ENCODE measurements at regions not wholly inside any gene's neighbourhood (a gene's known extent, or its start where the extent isn't known, plus 50 kb on each side); places are given as distances from the start of the nearest gene placed in this dataset.

DNA sequence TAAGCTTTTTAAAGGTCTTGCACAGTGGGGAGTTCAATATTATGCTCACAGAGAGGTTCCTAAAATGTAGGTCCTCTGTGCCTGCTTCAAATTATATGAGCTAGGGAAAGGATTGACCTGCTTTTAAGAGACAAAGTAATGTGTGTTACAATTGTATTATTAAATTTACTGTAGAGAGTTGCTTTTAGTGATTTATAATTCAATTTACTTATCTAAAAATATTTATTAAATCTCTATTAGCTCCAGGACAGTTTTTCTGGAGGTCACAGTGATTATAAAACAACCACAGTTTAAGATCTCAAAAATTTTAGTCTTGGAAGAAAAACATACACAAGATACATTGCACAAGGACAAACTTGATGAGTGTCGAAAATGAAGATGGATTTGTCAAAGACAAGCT, 665.7 kb upstream of the ARPP21 start:
- DNase-seq (ENCODE audit: low read depth) = no peak

DNA sequence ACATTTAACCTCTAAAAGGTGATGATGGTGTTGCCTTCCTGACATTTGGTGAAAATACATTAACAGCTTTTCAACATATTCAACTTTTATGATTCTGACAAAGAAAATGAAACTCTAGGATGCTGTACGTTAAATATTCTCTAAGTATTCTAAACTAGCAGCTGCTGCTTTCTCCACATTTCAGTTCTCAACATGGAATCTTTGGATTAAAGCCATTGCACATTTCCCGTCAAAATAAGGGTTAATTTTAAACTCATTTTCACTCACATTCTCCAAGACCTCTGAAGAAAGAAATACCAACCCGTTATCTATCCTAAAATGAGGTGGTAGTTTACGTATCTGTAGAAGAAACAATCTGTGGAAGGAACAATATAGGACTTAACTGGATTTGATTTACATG, 655.7 kb upstream of the ARPP21 start:
- no peak for DNase-seq (ENCODE audit: low read depth)

GRCh38 chr3:34988296-34988695, 651.0 kb upstream of the ARPP21 start:
- DNase-seq (ENCODE audit: low read depth) = no peak

DNA sequence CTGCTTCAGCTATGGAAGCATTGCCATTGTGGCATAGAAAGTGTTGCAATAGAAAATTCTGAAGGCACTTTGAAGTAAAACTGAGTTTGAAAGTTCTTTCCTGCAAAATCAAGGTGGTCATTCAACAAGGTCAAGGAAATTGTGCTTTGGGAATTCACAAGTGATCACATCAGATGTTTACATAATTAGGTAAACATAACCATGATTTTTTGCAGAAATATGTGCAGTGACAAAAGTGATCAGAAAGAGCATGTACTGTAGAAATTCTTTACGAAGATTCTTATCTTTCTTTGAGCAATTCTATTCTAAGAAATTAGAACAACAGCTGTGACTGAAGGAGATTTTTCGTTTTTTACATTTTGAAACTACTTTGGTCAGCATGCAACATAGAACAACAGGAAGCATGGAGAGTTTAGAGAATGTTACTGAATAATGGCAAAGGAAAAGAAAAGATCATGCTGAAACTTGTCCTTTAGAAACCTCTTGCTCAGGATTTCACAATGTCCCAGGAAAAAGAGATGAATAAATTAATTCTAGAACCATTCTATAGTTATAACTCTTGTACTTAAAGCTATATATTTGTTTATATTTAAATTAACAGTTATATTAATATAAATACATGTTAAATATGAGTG, 643.4 kb upstream of the ARPP21 start:
- DNase-seq (ENCODE audit: low read depth) = no peak

GRCh38 chr3:34998902-34999301, 640.4 kb upstream of the ARPP21 start:
- DNase-seq (ENCODE audit: low read depth) = no peak

- DNase-seq (ENCODE audit: low read depth) = no peak
Observed at GRCh38 chr3:35012214-35012613, 627.1 kb upstream of the ARPP21 start.

DNA sequence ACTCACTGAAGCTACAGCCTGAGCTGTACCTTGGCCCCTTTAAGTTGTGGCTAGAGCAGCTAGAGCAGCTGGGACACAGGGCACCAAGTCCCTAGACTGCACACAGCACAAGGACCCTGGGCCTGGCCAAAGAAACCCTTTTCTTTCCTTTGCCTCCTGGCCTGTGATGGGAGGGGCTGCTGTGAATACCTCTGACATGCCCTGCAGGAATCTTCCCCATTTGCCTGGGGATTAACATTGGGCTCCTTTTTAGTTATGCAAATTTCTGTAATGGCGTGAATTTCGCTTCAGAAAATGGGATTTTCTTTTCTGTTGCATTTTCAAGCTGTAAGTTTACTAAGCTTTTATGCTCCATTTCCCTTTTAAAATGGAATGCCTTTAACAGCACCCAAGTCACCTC, 611.2 kb upstream of the ARPP21 start:
- DNase-seq (ENCODE audit: low read depth) = no peak

GRCh38 chr3:35042210-35042991, 596.9 kb upstream of the ARPP21 start:
- no peak for DNase-seq (ENCODE audit: low read depth)

DNA sequence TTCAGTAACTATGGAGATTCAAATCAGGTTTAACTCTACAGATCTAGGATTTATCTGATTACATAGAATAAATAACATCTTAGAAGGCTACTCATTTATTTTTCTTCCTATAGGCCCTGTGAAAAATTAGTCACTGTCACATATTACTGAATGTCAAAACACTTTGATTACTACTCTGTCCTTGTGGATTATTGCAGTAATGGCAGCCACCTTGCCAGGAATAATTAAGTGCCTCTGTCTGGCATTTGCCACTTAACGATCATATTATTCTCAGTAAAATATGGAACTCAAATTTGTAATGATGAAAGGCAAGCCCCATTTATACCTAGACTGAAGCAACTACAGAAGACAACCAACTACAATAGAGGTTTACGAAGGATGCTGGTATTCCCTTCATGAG, 596.3 kb upstream of the ARPP21 start:
- DNase-seq (ENCODE audit: low read depth) = no peak

DNA sequence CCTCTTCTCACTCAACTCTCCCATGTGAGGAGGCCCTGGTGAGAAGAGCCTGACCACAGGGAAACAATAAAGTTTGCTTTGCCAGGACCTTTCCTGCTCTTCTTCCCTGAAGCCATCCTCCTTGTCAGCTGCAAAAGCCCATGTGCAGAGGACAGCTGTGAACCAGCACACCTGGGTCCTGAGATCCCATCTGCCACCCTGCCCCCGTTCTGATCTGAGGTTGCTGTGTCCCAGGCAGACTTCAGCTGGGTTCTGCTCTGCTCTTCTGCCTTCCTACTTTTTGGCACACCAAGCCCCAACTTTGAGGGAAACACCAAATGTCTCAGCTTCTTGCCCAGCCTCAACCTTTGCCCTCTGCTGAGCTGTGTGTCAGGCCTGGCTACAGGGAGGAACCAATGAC, 595.1 kb upstream of the ARPP21 start:
- no peak for DNase-seq (ENCODE audit: low read depth)

DNA sequence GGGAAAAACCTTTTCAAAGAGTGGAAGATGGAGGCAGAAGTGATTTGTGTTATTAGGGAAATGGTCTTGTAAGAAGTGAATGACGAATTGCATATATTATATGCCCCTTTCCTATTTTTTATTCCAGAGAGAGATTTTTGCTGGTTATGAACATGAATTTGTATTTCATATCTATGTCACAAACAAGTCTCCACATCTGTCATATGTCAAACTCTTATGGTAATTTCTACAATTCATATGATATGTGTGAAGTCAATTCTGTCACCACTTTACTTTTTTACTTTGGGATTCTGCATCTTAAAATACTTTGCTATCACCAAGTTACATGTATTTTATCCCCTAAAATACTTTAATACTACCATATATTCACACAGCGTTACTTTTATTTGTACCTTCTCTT, 594.2 kb upstream of the ARPP21 start:
- no peak for DNase-seq (ENCODE audit: low read depth)

GRCh38 chr3:35064761-35065160, 574.6 kb upstream of the ARPP21 start:
- no peak for DNase-seq (ENCODE audit: low read depth)

- no peak for DNase-seq (ENCODE audit: low read depth)
Observed at GRCh38 chr3:35065891-35066290, 573.4 kb upstream of the ARPP21 start.

DNA sequence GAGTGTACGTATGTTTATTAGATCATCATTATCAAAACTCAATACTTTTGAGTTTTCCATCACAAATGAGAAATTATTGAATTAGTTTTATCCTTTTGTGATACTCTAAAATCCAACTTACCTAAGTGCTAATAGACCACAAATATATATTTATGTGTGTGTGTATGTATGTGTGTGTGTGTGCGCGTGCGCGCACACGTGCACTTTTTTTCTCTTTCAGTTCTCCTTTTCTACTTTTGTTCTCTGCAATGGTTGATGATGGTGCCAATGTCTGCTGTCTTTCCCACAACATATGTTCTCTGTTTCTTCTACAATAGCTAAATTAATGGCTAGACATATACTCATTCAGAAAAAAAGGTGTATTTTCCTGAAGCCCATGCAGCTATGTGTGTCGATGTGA, 571.6 kb upstream of the ARPP21 start:
- DNase-seq (ENCODE audit: low read depth) = no peak

- no peak for DNase-seq (ENCODE audit: low read depth)
Observed at GRCh38 chr3:35070088-35070487, 569.2 kb upstream of the ARPP21 start.

DNA sequence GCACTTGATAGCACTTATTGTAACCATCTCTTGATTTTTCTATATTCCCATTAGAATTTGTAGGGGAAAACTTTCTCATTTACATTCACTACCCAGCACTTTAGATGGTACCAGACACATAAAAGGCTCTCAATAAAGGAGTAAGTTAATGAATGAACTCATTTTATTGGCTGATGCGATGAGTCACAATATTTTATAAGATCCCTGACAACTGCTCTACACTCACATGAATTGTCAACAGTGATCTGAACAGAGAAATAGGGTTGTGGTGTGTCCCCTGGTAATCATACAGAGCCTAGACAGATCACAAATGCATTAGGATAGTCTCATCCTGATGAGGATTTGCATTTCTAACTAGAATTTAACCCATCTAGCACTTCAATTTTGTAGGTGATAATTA, 567.6 kb upstream of the ARPP21 start:
- no peak for DNase-seq (ENCODE audit: low read depth)

GRCh38 chr3:35078780-35079179, 560.5 kb upstream of the ARPP21 start:
- DNase-seq (ENCODE audit: low read depth) = no peak

DNA sequence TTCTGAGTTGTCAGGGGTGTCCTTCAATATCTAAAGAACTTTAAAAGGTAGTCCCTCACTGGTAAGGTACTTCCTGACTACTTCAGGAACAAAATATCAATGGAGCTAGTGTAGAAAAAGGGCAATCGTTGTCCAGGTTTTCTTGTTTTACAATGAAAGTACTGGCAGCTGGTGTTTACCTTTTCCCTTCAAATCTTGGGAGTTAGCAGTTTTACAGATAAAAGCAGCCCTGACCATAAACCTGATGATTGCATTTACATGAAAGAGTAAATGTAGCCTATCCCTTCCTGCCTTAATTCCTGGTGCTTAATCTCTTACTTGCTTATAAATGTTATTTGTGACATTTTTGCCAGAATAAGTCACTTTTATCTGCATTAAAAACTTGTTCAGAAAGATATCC, 559.9 kb upstream of the ARPP21 start:
- no peak for DNase-seq (ENCODE audit: low read depth)

GRCh38 chr3:35081899-35082298, 557.4 kb upstream of the ARPP21 start:
- DNase-seq (ENCODE audit: low read depth) = no peak

GRCh38 chr3:35088943-35089342, 550.4 kb upstream of the ARPP21 start:
- DNase-seq (ENCODE audit: low read depth) = no peak

- DNase-seq (ENCODE audit: low read depth) = no peak
Observed at GRCh38 chr3:35114686-35115085, 524.6 kb upstream of the ARPP21 start.

- no peak for DNase-seq (ENCODE audit: low read depth)
Observed at GRCh38 chr3:35120026-35120425, 519.3 kb upstream of the ARPP21 start.

GRCh38 chr3:35137612-35138011, 501.7 kb upstream of the ARPP21 start:
- DNase-seq (ENCODE audit: low read depth) = no peak

DNA sequence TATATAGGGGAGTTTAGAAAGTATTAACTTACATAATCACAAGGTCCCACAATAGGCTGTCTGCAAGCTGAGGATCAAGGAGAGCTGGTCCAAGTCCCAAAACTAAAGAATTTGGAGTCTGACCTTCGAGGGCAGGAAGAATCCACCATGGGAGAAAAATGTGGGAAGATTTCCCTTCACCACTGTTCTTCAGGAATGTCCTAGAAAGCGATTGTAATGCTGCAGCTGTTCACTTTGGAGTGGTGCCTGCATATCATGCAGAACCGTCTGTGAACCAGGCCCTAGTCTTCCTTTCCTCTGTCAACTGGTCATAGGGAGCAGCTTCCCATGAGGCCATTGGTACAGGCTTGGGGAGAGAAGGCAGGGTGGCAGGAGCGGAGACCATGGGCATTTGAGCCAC, 497.9 kb upstream of the ARPP21 start:
- no peak for DNase-seq (ENCODE audit: low read depth)

Data from HS-27A (cell line).